ENCODE measurements at regions not wholly inside any gene's neighbourhood (a gene's known extent, or its start where the extent isn't known, plus 50 kb on each side); places are given as distances from the start of the nearest gene placed in this dataset.

DNA sequence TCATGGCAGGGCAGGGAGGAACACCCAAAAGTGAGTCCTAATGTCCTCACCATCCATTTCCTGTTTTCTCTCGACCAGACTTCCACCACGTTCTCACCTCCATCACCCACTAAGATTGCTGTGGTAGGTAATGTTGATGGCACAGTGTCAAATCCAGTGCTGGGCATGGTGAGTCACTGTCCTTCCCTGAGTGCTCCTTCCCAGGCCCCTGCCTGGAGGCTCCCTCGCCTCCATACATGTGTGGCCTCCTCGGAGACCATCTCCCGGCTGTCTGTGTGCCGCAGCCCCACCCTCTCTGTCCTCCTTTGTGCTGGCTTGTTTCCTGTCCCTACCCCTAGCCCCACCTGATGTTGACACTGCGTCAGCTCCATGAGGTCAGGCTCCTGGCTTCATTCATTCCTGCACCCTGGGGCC is 177.5 kb downstream of the SYK start:
- WGBS: 76% methylated on average over 7 of the region's 7 CpGs
- TF ChIP-seq POLR2A (IDR thresholded peaks at IDR 0.05) (no peak), POLR2AphosphoS5 (IDR thresholded peaks at IDR 0.05) (no peak), EP300 (IDR thresholded peaks at IDR 0.05) (no peak)
- TF ChIP-seq, protein P1, sequence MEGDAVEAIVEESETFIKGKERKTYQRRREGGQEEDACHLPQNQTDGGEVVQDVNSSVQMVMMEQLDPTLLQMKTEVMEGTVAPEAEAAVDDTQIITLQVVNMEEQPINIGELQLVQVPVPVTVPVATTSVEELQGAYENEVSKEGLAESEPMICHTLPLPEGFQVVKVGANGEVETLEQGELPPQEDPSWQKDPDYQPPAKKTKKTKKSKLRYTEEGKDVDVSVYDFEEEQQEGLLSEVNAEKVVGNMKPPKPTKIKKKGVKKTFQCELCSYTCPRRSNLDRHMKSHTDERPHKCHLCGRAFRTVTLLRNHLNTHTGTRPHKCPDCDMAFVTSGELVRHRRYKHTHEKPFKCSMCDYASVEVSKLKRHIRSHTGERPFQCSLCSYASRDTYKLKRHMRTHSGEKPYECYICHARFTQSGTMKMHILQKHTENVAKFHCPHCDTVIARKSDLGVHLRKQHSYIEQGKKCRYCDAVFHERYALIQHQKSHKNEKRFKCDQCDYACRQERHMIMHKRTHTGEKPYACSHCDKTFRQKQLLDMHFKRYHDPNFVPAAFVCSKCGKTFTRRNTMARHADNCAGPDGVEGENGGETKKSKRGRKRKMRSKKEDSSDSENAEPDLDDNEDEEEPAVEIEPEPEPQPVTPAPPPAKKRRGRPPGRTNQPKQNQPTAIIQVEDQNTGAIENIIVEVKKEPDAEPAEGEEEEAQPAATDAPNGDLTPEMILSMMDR (IDR thresholded peaks at IDR 0.05): no peak
- Histone ChIP-seq H3K4me3 (no peak overlapping the region), H3K9me3 (no peaks in the 10 kb centered on the region), H3K36me3 (no peaks in the 10 kb centered on the region), H3K27ac (no peak overlapping the region), H3K4me1 (peaks cover 8% of the 10 kb centered on the region), H3K27me3 (no peaks in the 10 kb centered on the region)
- DNase-seq (ENCODE audit: low spot score in 2 of 2): no peak

DNA sequence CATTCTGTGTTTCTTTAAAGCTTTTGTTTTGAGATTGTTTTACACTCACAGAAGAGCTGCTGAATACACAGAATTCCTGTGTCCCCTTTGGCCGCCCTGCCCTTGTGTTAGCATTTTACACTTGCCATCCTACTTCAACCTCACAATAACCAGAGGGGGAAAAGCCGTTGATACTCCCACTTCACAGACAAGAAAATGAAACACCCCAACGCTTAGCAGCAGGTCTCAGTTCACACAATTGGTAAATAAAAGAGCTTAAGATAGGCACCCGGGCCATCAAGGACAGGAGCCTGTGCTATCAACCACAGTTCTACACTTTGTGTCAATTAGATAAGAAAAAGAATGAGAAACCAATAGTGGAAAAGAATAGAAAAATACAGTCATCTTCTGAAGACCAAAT is 178.0 kb downstream of the SYK start:
- peaks cover 5% of the 10 kb centered on the region for H3K4me1 ChIP-seq
- TF ChIP-seq POLR2AphosphoS5 (IDR thresholded peaks at IDR 0.05): no peak
- TF ChIP-seq POLR2A (IDR thresholded peaks at IDR 0.05): no peak
- TF ChIP-seq, protein P1 (IDR thresholded peaks at IDR 0.05): no peak
- no peak for TF ChIP-seq EP300 (IDR thresholded peaks at IDR 0.05)
- no peak for DNase-seq (ENCODE audit: low spot score in 2 of 2)
- H3K36me3 ChIP-seq: no peaks in the 10 kb centered on the region
- no peak overlapping the region for H3K4me3 ChIP-seq
- H3K9me3 ChIP-seq: no peaks in the 10 kb centered on the region
- no peak overlapping the region for H3K27ac ChIP-seq
- H3K27me3 ChIP-seq: no peaks in the 10 kb centered on the region
- WGBS: 80% methylated on average over 4 of the region's 4 CpGs

DNA sequence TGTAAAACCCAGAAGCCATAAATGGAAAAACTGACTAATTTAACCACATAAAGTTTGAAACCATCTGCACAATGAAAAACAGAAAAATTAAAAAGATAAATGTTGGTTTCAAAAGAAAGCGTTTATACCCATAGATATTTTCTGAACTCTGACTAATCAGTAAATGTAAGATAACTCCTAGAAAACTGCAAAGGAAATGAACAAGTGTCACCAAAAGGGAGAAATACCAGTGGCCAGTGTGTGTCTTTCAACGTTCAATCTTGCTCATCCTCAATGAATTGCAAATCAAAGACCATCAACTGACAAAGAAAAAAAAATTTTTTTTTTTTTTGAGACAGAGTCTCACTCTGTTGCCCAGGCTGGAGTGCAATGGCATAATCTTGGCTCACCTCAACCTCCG is 180.1 kb downstream of the SYK start:
- no peaks in the 10 kb centered on the region for H3K9me3 ChIP-seq
- no peak overlapping the region for H3K4me3 ChIP-seq
- H3K27ac ChIP-seq: no peak overlapping the region
- 90% methylated on average over 3 of the region's 3 CpGs for WGBS
- DNase-seq (ENCODE audit: low spot score in 2 of 2): no peak
- H3K36me3 ChIP-seq: no peaks in the 10 kb centered on the region
- H3K27me3 ChIP-seq: no peaks in the 10 kb centered on the region
- H3K4me1 ChIP-seq: peaks cover 11% of the 10 kb centered on the region
- TF ChIP-seq EP300 (IDR thresholded peaks at IDR 0.05) (no peak), POLR2AphosphoS5 (IDR thresholded peaks at IDR 0.05) (no peak), POLR2A (IDR thresholded peaks at IDR 0.05) (no peak)
- TF ChIP-seq, protein P1 (IDR thresholded peaks at IDR 0.05): no peak

DNA sequence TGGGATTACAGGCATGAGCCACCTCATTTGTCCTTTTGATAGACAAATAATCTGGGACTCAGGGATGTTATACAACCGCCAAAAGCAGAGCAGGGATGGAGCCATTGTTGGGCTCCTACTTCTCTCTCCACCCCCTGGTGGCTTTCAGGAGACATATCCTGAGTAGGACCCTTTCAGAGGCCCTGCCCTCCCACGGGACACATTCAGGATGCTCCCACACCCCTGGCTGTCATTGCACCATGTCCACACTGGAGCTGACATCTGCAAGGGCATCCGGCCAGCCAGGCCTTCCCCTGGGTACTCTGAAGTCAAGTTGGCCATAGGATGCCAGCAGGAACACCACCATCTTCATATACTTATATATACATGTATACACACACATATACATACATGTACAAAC is 181.8 kb downstream of the SYK start:
- TF ChIP-seq POLR2A (IDR thresholded peaks at IDR 0.05): no peak
- no peak for TF ChIP-seq EP300 (IDR thresholded peaks at IDR 0.05)
- TF ChIP-seq POLR2AphosphoS5 (IDR thresholded peaks at IDR 0.05): no peak
- TF ChIP-seq, protein P1 (IDR thresholded peaks at IDR 0.05): no peak
- Histone ChIP-seq H3K27me3 (no peaks in the 10 kb centered on the region), H3K4me1 (peaks cover 17% of the 10 kb centered on the region), H3K4me3 (no peak overlapping the region), H3K9me3 (no peaks in the 10 kb centered on the region), H3K36me3 (no peaks in the 10 kb centered on the region), H3K27ac (no peak overlapping the region)
- no peak for DNase-seq (ENCODE audit: low spot score in 2 of 2)
- WGBS: 88% methylated on average over 3 of the region's 3 CpGs

DNA sequence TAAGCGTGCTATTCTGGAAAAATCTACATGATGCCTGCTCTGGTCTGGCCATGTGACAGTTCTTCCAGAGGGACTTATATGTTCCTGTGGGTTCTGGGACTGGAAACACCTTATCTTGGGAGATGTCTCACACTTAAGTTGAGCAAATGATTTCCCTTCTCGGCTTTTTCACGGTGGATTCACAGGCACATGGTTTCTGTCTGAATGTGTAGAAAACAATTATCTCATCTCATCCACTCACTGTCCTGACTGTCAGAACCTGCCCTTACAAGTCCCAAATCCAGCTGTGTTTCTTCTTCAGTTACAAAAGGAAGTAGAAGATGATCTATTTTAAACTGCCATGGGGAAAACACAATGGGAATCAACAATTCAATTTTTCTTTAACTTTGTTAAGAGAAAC is 184.0 kb downstream of the SYK start:
- TF ChIP-seq POLR2A (IDR thresholded peaks at IDR 0.05): no peak
- TF ChIP-seq EP300 (IDR thresholded peaks at IDR 0.05): no peak
- Histone ChIP-seq H3K4me3 (no peak overlapping the region), H3K27ac (peak overlapping the region; percentile 38), H3K27me3 (no peaks in the 10 kb centered on the region), H3K36me3 (no peaks in the 10 kb centered on the region), H3K4me1 (peaks cover 17% of the 10 kb centered on the region), H3K9me3 (no peaks in the 10 kb centered on the region)
- WGBS: 50% methylated on average over 3 of the region's 3 CpGs
- no peak for DNase-seq (ENCODE audit: low spot score in 2 of 2)

DNA sequence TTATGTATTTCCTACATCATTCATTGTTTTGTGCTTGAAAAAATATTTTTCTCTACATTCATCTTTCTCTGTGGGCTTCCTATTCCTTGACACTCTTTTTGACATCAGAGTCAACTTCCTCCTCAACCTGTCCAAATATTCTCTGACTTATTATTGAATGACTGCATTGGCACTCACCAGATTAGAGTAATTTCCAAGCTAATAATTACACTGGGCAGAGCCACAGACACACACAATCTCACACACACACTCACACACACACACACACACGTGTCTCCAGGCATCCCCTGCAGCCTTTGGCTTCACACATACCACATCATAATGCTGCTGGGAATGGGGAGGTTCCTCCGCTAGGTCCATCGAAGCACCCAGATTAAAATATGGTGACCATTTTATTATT is 184.5 kb downstream of the SYK start:
- 81% methylated on average over 3 of the region's 3 CpGs for WGBS
- DNase-seq (ENCODE audit: low spot score in 2 of 2): no peak
- peaks cover 17% of the 10 kb centered on the region for H3K4me1 ChIP-seq
- TF ChIP-seq POLR2A (IDR thresholded peaks at IDR 0.05): no peak
- no peak for TF ChIP-seq POLR2AphosphoS5 (IDR thresholded peaks at IDR 0.05)
- H3K4me3 ChIP-seq: no peak overlapping the region
- H3K27me3 ChIP-seq: no peaks in the 10 kb centered on the region
- no peaks in the 10 kb centered on the region for H3K9me3 ChIP-seq
- no peaks in the 10 kb centered on the region for H3K36me3 ChIP-seq
- H3K27ac ChIP-seq: no peak overlapping the region
